SJSA1 (cell line): ENCODE measurements at regions not wholly inside any gene's neighbourhood (a gene's known extent, or its start where the extent isn't known, plus 50 kb on each side); places are given as distances from the start of the nearest gene placed in this dataset.

Source experiments
- DNase-seq, 2 experiments: peaks; one replicate each; pipeline ENCODE4 v3.0.0-alpha.2; 2015 to 2020; ENCODE audit warnings: low spot score in 2 of 2, low read depth in 1 of 2
- H3K27ac ChIP-seq: fragments of 250-450 bp; sonication (Bioruptor Pico); 2 replicates; pipeline ENCODE4 v1.5.1; 2020; ENCODE audit warnings: mild to moderate bottlenecking, moderate library complexity
- H3K27me3 ChIP-seq: fragments of 250-450 bp; sonication (Bioruptor Pico); replicated peaks from 2 replicates; pipeline ENCODE4 v1.5.1; 2020; ENCODE audit warnings: mild to moderate bottlenecking, moderate library complexity
- H3K36me3 ChIP-seq: fragments of 250-450 bp; sonication (Bioruptor Pico); 2 replicates; pipeline ENCODE4 v1.5.1; 2020; ENCODE audit warnings: mild to moderate bottlenecking
- H3K4me1 ChIP-seq: fragments of 250-450 bp; sonication (Bioruptor Pico); replicated peaks from 2 replicates; pipeline ENCODE4 v1.6.1; 2021; ENCODE audit warnings: mild to moderate bottlenecking
- H3K4me3 ChIP-seq: fragments of 250-450 bp; sonication (Bioruptor Pico); 2 replicates; pipeline ENCODE4 v1.5.1; 2020; ENCODE audit warnings: mild to moderate bottlenecking
- H3K9me3 ChIP-seq: fragments of 250-450 bp; sonication (Bioruptor Pico); replicated peaks from 2 replicates; pipeline ENCODE4 v1.5.1; 2020; ENCODE audit warnings: mild to moderate bottlenecking

- no peak for DNase-seq
- Histone ChIP-seq H3K27ac (no peak overlapping the region), H3K27me3 (0 out of 2 replicates have a peak, but pooled peaks cover 6% of the 10 kb centered on the region), H3K9me3 (no peaks in the 10 kb centered on the region), H3K4me1 (no peaks in the 10 kb centered on the region), H3K4me3 (no peak overlapping the region), H3K36me3 (no peaks in the 10 kb centered on the region)
Measured at GRCh38 chr11:45543808-45544422, 121.5 kb downstream of the CHST1 start.

GRCh38 chr11:45543081-45543480 is 122.3 kb downstream of the CHST1 start:
- Histone ChIP-seq H3K9me3 (no peaks in the 10 kb centered on the region), H3K27ac (no peak overlapping the region), H3K27me3 (0 out of 2 replicates have a peak, but pooled peaks cover 6% of the 10 kb centered on the region), H3K36me3 (no peaks in the 10 kb centered on the region), H3K4me1 (no peaks in the 10 kb centered on the region), H3K4me3 (no peak overlapping the region)
- DNase-seq: no peak

GRCh38 chr11:45541693-45542434 is 123.6 kb downstream of the CHST1 start:
- no peaks in the 10 kb centered on the region for H3K4me1 ChIP-seq
- no peaks in the 10 kb centered on the region for H3K9me3 ChIP-seq
- H3K27ac ChIP-seq: no peak overlapping the region
- peaks cover 10% of the 10 kb centered on the region; the same call in 1 of the 2 replicates for H3K27me3 ChIP-seq
- no peaks in the 10 kb centered on the region for H3K36me3 ChIP-seq
- DNase-seq: no peak
- no peak overlapping the region for H3K4me3 ChIP-seq

GRCh38 chr11:45538939-45539338 is 126.5 kb downstream of the CHST1 start:
- H3K9me3 ChIP-seq: no peaks in the 10 kb centered on the region
- H3K4me3 ChIP-seq: no peak overlapping the region
- no peaks in the 10 kb centered on the region for H3K4me1 ChIP-seq
- peaks cover 10% of the 10 kb centered on the region; the same call in 1 of the 2 replicates for H3K27me3 ChIP-seq
- no peak overlapping the region for H3K27ac ChIP-seq
- no peaks in the 10 kb centered on the region for H3K36me3 ChIP-seq
- DNase-seq: no peak

- Histone ChIP-seq H3K4me3 (no peak overlapping the region), H3K27ac (no peak overlapping the region), H3K9me3 (no peaks in the 10 kb centered on the region), H3K4me1 (no peaks in the 10 kb centered on the region), H3K27me3 (peaks cover 10% of the 10 kb centered on the region; the same call in 1 of the 2 replicates), H3K36me3 (no peaks in the 10 kb centered on the region)
- no peak for DNase-seq
Measured at GRCh38 chr11:45538363-45538762, 127.1 kb downstream of the CHST1 start.

GRCh38 chr11:45537614-45538013 is 127.8 kb downstream of the CHST1 start:
- no peaks in the 10 kb centered on the region for H3K36me3 ChIP-seq
- H3K4me3 ChIP-seq: no peak overlapping the region
- peaks cover 10% of the 10 kb centered on the region; the same call in 1 of the 2 replicates for H3K27me3 ChIP-seq
- H3K27ac ChIP-seq: no peak overlapping the region
- no peaks in the 10 kb centered on the region for H3K9me3 ChIP-seq
- no peaks in the 10 kb centered on the region for H3K4me1 ChIP-seq
- no peak for DNase-seq

- DNase-seq: no peak
- H3K4me1 ChIP-seq: no peaks in the 10 kb centered on the region
- H3K27me3 ChIP-seq: peaks cover 19% of the 10 kb centered on the region
- H3K36me3 ChIP-seq: no peaks in the 10 kb centered on the region
- H3K9me3 ChIP-seq: no peaks in the 10 kb centered on the region
- no peak overlapping the region for H3K27ac ChIP-seq
- H3K4me3 ChIP-seq: no peak overlapping the region
Measured at GRCh38 chr11:45535033-45535432, 130.4 kb downstream of the CHST1 start.

GRCh38 chr11:45534132-45534531 is 131.3 kb downstream of the CHST1 start:
- Histone ChIP-seq H3K36me3 (no peaks in the 10 kb centered on the region), H3K9me3 (no peaks in the 10 kb centered on the region), H3K4me3 (no peak overlapping the region), H3K4me1 (no peaks in the 10 kb centered on the region), H3K27me3 (peaks cover 16% of the 10 kb centered on the region), H3K27ac (no peak overlapping the region)
- no peak for DNase-seq

GRCh38 chr11:45532546-45532945 is 132.9 kb downstream of the CHST1 start:
- no peak for DNase-seq
- no peak overlapping the region for H3K27ac ChIP-seq
- H3K27me3 ChIP-seq: peaks cover 11% of the 10 kb centered on the region
- no peaks in the 10 kb centered on the region for H3K9me3 ChIP-seq
- no peaks in the 10 kb centered on the region for H3K36me3 ChIP-seq
- H3K4me3 ChIP-seq: no peak overlapping the region
- no peaks in the 10 kb centered on the region for H3K4me1 ChIP-seq

GRCh38 chr11:45530776-45531175 is 134.6 kb downstream of the CHST1 start:
- H3K4me3 ChIP-seq: no peak overlapping the region
- H3K36me3 ChIP-seq: no peaks in the 10 kb centered on the region
- peaks cover 15% of the 10 kb centered on the region for H3K27me3 ChIP-seq
- no peaks in the 10 kb centered on the region for H3K9me3 ChIP-seq
- H3K27ac ChIP-seq: no peak overlapping the region
- no peak for DNase-seq
- no peaks in the 10 kb centered on the region for H3K4me1 ChIP-seq

GRCh38 chr11:45530111-45530510 is 135.3 kb downstream of the CHST1 start:
- Histone ChIP-seq H3K9me3 (no peaks in the 10 kb centered on the region), H3K27ac (no peak overlapping the region), H3K4me1 (no peaks in the 10 kb centered on the region), H3K4me3 (no peak overlapping the region), H3K36me3 (no peaks in the 10 kb centered on the region), H3K27me3 (peaks cover 17% of the 10 kb centered on the region)
- no peak for DNase-seq

GRCh38 chr11:45528435-45528834 is 137.0 kb downstream of the CHST1 start:
- Histone ChIP-seq H3K4me1 (no peaks in the 10 kb centered on the region), H3K27me3 (peaks cover 17% of the 10 kb centered on the region), H3K36me3 (no peaks in the 10 kb centered on the region), H3K9me3 (no peaks in the 10 kb centered on the region), H3K4me3 (no peak overlapping the region), H3K27ac (no peak overlapping the region)
- no peak for DNase-seq

GRCh38 chr11:45527898-45528297 is 137.5 kb downstream of the CHST1 start:
- peaks cover 17% of the 10 kb centered on the region for H3K27me3 ChIP-seq
- H3K4me1 ChIP-seq: no peaks in the 10 kb centered on the region
- DNase-seq: no peak
- no peak overlapping the region for H3K4me3 ChIP-seq
- H3K9me3 ChIP-seq: no peaks in the 10 kb centered on the region
- H3K27ac ChIP-seq: no peak overlapping the region
- H3K36me3 ChIP-seq: no peaks in the 10 kb centered on the region

- no peak overlapping the region for H3K4me3 ChIP-seq
- H3K27me3 ChIP-seq: peaks cover 19% of the 10 kb centered on the region; the same call in 1 of the 2 replicates
- no peak for DNase-seq
- no peaks in the 10 kb centered on the region for H3K36me3 ChIP-seq
- no peaks in the 10 kb centered on the region for H3K4me1 ChIP-seq
- H3K9me3 ChIP-seq: no peaks in the 10 kb centered on the region
- H3K27ac ChIP-seq: no peak overlapping the region
Measured at GRCh38 chr11:45525393-45525792, 140.0 kb downstream of the CHST1 start.
